Ascending aorta (tissue), 2 donors: ENCODE measurements at regions not wholly inside any gene's neighbourhood (a gene's known extent, or its start where the extent isn't known, plus 50 kb on each side); places are given as distances from the start of the nearest gene placed in this dataset.

Source experiments
- DNase-seq, 2 donors: peaks; one replicate each; pipeline ENCODE4 v3.0.0-alpha.2; 2019; ENCODE audit warnings: low spot score in 2 of 2
- H3K27ac ChIP-seq, 2 donors: fragments of 200-600 bp; sonication (generic); one replicate each; pipeline ENCODE4 v1.5.1; 2016 to 2017; ENCODE audit warnings: mild to moderate bottlenecking in 1 of 2
- H3K27me3 ChIP-seq: fragments of 200-600 bp; sonication (generic); one replicate; pipeline ENCODE4 v1.5.1; 2017
- H3K36me3 ChIP-seq, 2 donors: fragments of 200-600 bp; sonication (generic); one replicate each; pipeline ENCODE4 v1.5.1; 2016
- H3K4me1 ChIP-seq, 2 donors: fragments of 200-600 bp; sonication (generic); one replicate each; pipeline ENCODE4 v1.5.1; 2016 to 2017; ENCODE audit warnings: mild to moderate bottlenecking in 1 of 2
- H3K4me3 ChIP-seq, 2 donors: fragments of 200-600 bp; sonication (generic); one replicate each; pipeline ENCODE4 v1.5.1; 2016 to 2017; ENCODE audit warnings: mild to moderate bottlenecking in 1 of 2
- H3K9me3 ChIP-seq, 2 donors: fragments of 200-600 bp; sonication (generic); one replicate each; pipeline ENCODE4 v1.5.1; 2016
- intact Hi-C: fragments of 100-400 bp; cut with DNase I; formaldehyde crosslinking; loops from one replicate; pipeline ENCODE4 v1.15.1; 2023
- TF ChIP-seq, protein P1 (sequence below), 3 experiments: fragments of 200-600 bp in 2 of 3; fragments of 450-650 bp in 1 of 3; sonication (generic) in 2 of 3; IDR thresholded peaks; one replicate each; pipeline ENCODE4 v1.5.1; 2016 to 2019; ENCODE audit warnings: antibody characterized with exemption in 3 of 3, mild to moderate bottlenecking in 1 of 3, moderate library complexity in 1 of 3

GRCh38 chr10:111200505-111201186, 123.8 kb downstream of the ADRA2A start:
- no peak for DNase-seq
- Histone ChIP-seq H3K27ac (no peak overlapping the region), H3K4me3 (no peak overlapping the region), H3K36me3 (no peaks in the 10 kb centered on the region), H3K4me1 (no peaks in the 10 kb centered on the region), H3K9me3 (no peaks in the 10 kb centered on the region), H3K27me3 (no peaks in the 10 kb centered on the region)
- intact Hi-C loops, result no loop called here
- TF ChIP-seq, protein P1, sequence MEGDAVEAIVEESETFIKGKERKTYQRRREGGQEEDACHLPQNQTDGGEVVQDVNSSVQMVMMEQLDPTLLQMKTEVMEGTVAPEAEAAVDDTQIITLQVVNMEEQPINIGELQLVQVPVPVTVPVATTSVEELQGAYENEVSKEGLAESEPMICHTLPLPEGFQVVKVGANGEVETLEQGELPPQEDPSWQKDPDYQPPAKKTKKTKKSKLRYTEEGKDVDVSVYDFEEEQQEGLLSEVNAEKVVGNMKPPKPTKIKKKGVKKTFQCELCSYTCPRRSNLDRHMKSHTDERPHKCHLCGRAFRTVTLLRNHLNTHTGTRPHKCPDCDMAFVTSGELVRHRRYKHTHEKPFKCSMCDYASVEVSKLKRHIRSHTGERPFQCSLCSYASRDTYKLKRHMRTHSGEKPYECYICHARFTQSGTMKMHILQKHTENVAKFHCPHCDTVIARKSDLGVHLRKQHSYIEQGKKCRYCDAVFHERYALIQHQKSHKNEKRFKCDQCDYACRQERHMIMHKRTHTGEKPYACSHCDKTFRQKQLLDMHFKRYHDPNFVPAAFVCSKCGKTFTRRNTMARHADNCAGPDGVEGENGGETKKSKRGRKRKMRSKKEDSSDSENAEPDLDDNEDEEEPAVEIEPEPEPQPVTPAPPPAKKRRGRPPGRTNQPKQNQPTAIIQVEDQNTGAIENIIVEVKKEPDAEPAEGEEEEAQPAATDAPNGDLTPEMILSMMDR (IDR thresholded peaks at IDR 0.05), result no peak

DNA sequence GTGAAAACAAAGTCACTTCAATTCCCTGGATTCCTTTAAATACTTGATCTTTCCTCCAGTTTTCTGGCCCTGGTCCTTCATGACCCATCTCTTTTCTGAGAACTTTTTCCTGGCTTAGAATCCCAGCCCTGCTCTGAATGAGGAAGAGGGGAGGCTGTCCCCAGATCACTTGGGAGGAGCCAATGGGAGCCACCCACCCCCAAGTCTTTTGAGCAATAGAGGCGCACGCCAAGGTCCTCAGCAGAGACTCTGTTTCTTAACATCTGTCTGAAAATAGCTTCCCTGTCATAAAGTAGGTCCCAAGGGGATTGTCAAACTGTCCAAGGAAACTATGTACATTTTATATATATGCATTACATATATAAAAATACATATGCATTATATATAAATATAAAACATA, 126.8 kb downstream of the ADRA2A start:
- H3K27me3 ChIP-seq, result no peaks in the 10 kb centered on the region
- TF ChIP-seq, protein P1 (IDR thresholded peaks at IDR 0.05), result no peak
- H3K4me3 ChIP-seq, result no peak overlapping the region
- no peaks in the 10 kb centered on the region for H3K9me3 ChIP-seq
- intact Hi-C loops, result no loop called here
- H3K4me1 ChIP-seq, result no peaks in the 10 kb centered on the region
- H3K27ac ChIP-seq, result no peak overlapping the region
- no peaks in the 10 kb centered on the region for H3K36me3 ChIP-seq
- DNase-seq, result no peak

DNA sequence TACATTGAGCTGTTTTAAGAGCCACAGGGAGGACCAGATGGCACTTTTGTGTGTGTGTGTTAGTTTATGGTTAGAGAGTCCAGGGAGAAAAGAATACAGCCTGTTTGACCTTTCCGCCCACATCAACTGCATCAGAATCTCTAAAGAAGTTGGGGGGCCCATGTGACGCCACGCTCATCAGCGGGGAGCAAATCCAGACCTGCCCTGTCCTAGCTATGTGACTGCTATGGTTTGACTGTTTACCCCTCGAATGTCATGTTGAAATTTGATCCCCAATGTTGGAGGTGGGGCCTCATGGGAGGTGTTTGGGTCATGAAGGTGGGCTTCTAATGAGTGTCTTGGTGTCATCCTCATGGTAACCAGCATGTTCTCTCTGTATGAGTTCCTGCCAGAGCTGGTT, 128.0 kb downstream of the ADRA2A start:
- DNase-seq, result no peak
- H3K9me3 ChIP-seq, result no peaks in the 10 kb centered on the region
- H3K36me3 ChIP-seq, result no peaks in the 10 kb centered on the region
- no peaks in the 10 kb centered on the region for H3K27me3 ChIP-seq
- H3K27ac ChIP-seq, result no peak overlapping the region
- TF ChIP-seq, protein P1 (IDR thresholded peaks at IDR 0.05), result no peak
- intact Hi-C loops, result no loop called here
- H3K4me3 ChIP-seq, result no peak overlapping the region
- H3K4me1 ChIP-seq, result no peaks in the 10 kb centered on the region

DNA sequence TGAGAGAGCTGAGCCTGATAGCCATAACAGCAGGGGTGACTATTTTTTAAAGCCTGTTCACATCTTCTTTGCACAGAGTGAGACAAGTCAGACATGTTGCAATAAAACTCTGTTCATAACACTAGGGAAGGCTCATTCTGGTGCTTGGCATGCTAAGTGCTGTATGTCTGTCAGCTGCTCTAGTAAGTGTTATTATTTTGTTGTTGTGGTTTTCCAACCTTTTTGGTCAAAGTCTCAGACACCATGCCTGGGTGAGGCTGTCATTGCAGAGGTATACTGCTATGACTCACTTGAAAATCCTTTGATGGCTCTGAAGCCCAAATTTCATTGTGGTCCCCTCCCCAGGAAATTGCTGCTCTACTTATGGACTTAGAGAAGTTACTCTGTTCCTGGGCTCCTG, 129.7 kb downstream of the ADRA2A start:
- Histone ChIP-seq H3K4me1 (no peaks in the 10 kb centered on the region), H3K9me3 (no peaks in the 10 kb centered on the region), H3K4me3 (no peak overlapping the region), H3K27ac (no peak overlapping the region), H3K27me3 (no peaks in the 10 kb centered on the region), H3K36me3 (no peaks in the 10 kb centered on the region)
- intact Hi-C loops, result no loop called here
- TF ChIP-seq, protein P1 (IDR thresholded peaks at IDR 0.05), result no peak
- DNase-seq, result no peak

- H3K27me3 ChIP-seq, result no peaks in the 10 kb centered on the region
- no peaks in the 10 kb centered on the region for H3K4me1 ChIP-seq
- H3K36me3 ChIP-seq, result no peaks in the 10 kb centered on the region
- intact Hi-C loops, result no loop called here
- DNase-seq, result no peak
- no peak overlapping the region for H3K4me3 ChIP-seq
- no peaks in the 10 kb centered on the region for H3K9me3 ChIP-seq
- TF ChIP-seq, protein P1 (IDR thresholded peaks at IDR 0.05), result no peak
- no peak overlapping the region for H3K27ac ChIP-seq
These were observed 130.7 kb downstream of the ADRA2A start for GRCh38 chr10:111207500-111207899.

GRCh38 chr10:111208951-111209350, 132.1 kb downstream of the ADRA2A start:
- no peaks in the 10 kb centered on the region for H3K36me3 ChIP-seq
- H3K9me3 ChIP-seq, result no peaks in the 10 kb centered on the region
- H3K4me1 ChIP-seq, result no peaks in the 10 kb centered on the region
- no peak for DNase-seq
- no peaks in the 10 kb centered on the region for H3K27me3 ChIP-seq
- intact Hi-C loops, result no loop called here
- no peak overlapping the region for H3K27ac ChIP-seq
- TF ChIP-seq, protein P1 (IDR thresholded peaks at IDR 0.05), result no peak
- no peak overlapping the region for H3K4me3 ChIP-seq
